ENCODE measurements at regions not wholly inside any gene's neighbourhood (a gene's known extent, or its start where the extent isn't known, plus 50 kb on each side); places are given as distances from the start of the nearest gene placed in this dataset.

GRCh38 chr5:44028226-44028625 lies 361.0 kb downstream of the FGF10 start:
- ATAC-seq, result no peak
- Histone ChIP-seq H3K79me2 (ENCODE audit: insufficient read depth, low read length) (no peaks in the 10 kb centered on the region), H3K4me3 (replicated peaks in 1 of 3; ENCODE audit: insufficient read depth in 1 of 3, low read depth in 2 of 3, low read length in 3 of 3) (no peak overlapping the region), H3K4me1 (ENCODE audit: insufficient read depth, low read length) (no peaks in the 10 kb centered on the region), H3K27ac (ENCODE audit: extremely low read length, insufficient read depth, low read length) (no peak overlapping the region), H3K4me2 (ENCODE audit: low read depth, low read length) (no peak overlapping the region), H4K20me1 (ENCODE audit: insufficient read depth, low read length) (no peaks in the 10 kb centered on the region), H3K27me3 (ENCODE audit: control insufficient read depth in 1 of 2, insufficient read depth in 2 of 2, low read length in 2 of 2) (no peaks in the 10 kb centered on the region), H2AFZ (ENCODE audit: low read length) (no peak overlapping the region), H3K9me3 (ENCODE audit: low read length) (no peaks in the 10 kb centered on the region), H3K36me3 (replicated peaks in 1 of 2; ENCODE audit: control insufficient read depth in 1 of 2, insufficient read depth in 2 of 2, low read length in 2 of 2) (no peaks in the 10 kb centered on the region), H3K9ac (ENCODE audit: insufficient read depth, low read depth, low read length) (no peak overlapping the region)
- CTCF ChIA-PET (ENCODE audit: low intra/inter-chr PET ratio, low total read pairs), result no interaction called here
- in situ Hi-C loops (cut with HindIII; ENCODE audit: extremely low pct_ligation_motif_present, low pct_unique_long_range_greater_than_20kb) (no loop called here), intact Hi-C loops (cut with micrococcal nuclease; ENCODE audit: unreplicated experiment) (no loop called here)
- TF ChIP-seq ZNF292 (CRISPR knock-in tag; IDR thresholded peaks at IDR 0.05; ENCODE audit: borderline replicate concordance, low read depth), result no peak
- no peak for TF ChIP-seq ZFP37 (CRISPR knock-in tag; IDR thresholded peaks at IDR 0.05; ENCODE audit: borderline replicate concordance)
- TF ChIP-seq ZNF878 (CRISPR knock-in tag; IDR thresholded peaks at IDR 0.05), result no peak
- TF ChIP-seq HMGA1 (CRISPR knock-in tag; conservative IDR thresholded peaks at IDR 0.05), result no peak
- no peak for TF ChIP-seq SNRNP70 (IDR thresholded peaks at IDR 0.05; ENCODE audit: low read depth, low read length)
- TF ChIP-seq ZNF839 (CRISPR knock-in tag; IDR thresholded peaks at IDR 0.05; ENCODE audit: borderline replicate concordance), result no peak
- no peak for TF ChIP-seq ZNF30 (CRISPR knock-in tag; IDR thresholded peaks at IDR 0.05)
- TF ChIP-seq ZNF569 (CRISPR knock-in tag; IDR thresholded peaks at IDR 0.05; ENCODE audit: borderline replicate concordance), result no peak
- no peak for TF ChIP-seq ZNF83 (CRISPR knock-in tag; IDR thresholded peaks at IDR 0.05; ENCODE audit: borderline replicate concordance)
- TF ChIP-seq, protein P1, sequence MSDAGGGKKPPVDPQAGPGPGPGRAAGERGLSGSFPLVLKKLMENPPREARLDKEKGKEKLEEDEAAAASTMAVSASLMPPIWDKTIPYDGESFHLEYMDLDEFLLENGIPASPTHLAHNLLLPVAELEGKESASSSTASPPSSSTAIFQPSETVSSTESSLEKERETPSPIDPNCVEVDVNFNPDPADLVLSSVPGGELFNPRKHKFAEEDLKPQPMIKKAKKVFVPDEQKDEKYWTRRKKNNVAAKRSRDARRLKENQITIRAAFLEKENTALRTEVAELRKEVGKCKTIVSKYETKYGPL (CRISPR knock-in tag; IDR thresholded peaks at IDR 0.05), result no peak
- TF ChIP-seq EHMT2 (IDR thresholded peaks at IDR 0.05; ENCODE audit: borderline replicate concordance, low read depth, low read length), result no peak
- no peak for TF ChIP-seq ISL2 (CRISPR knock-in tag; IDR thresholded peaks at IDR 0.05)
- TF ChIP-seq ZNF761 (CRISPR knock-in tag; conservative IDR thresholded peaks at IDR 0.05), result no peak
- no peak for TF ChIP-seq KDM1A (CRISPR knock-in tag; IDR thresholded peaks at IDR 0.05)
- TF ChIP-seq E2F5 (CRISPR knock-in tag; conservative IDR thresholded peaks at IDR 0.05), result no peak
- no peak for TF ChIP-seq ZNF615 (CRISPR knock-in tag; IDR thresholded peaks at IDR 0.05; ENCODE audit: borderline replicate concordance)
- no TSS peak for BruUV-seq (replicated peaks)
- FAIRE-seq, result no peak
- DNase-seq (ENCODE audit: low spot score), result no peak
- POLR2A ChIA-PET, result no interaction called here
- 4% methylated on average over 1 of the region's 1 CpG for WGBS (ENCODE audit: low lambda C conversion rate)

Data from HepG2 (cell line).